ENCODE measurements at regions not wholly inside any gene's neighbourhood (a gene's known extent, or its start where the extent isn't known, plus 50 kb on each side); places are given as distances from the start of the nearest gene placed in this dataset.

GRCh38 chr16:65307286-65307685 lies 185.4 kb upstream of the CDH11 start:
- TF ChIP-seq GATA3 (IDR thresholded peaks at IDR 0.05; ENCODE audit: low read depth, low read length), result no peak
- no peak for TF ChIP-seq GATA2 (IDR thresholded peaks at IDR 0.05; ENCODE audit: low read depth, low read length)

- TF ChIP-seq GATA2 (IDR thresholded peaks at IDR 0.05; ENCODE audit: low read depth, low read length) (no peak), GATA3 (IDR thresholded peaks at IDR 0.05; ENCODE audit: low read depth, low read length) (no peak)
Measured at GRCh38 chr16:65306722-65307121, 184.9 kb upstream of the CDH11 start.

GRCh38 chr16:65306300-65306699 lies 184.4 kb upstream of the CDH11 start:
- TF ChIP-seq GATA2 (IDR thresholded peaks at IDR 0.05; ENCODE audit: low read depth, low read length) (no peak), GATA3 (IDR thresholded peaks at IDR 0.05; ENCODE audit: low read depth, low read length) (no peak)

GRCh38 chr16:65305266-65305959 lies 183.6 kb upstream of the CDH11 start:
- TF ChIP-seq GATA2 (IDR thresholded peaks at IDR 0.05; ENCODE audit: low read depth, low read length) (no peak), GATA3 (IDR thresholded peaks at IDR 0.05; ENCODE audit: low read depth, low read length) (no peak)

GRCh38 chr16:65301029-65301428 lies 179.2 kb upstream of the CDH11 start:
- TF ChIP-seq GATA2 (IDR thresholded peaks at IDR 0.05; ENCODE audit: low read depth, low read length), result no peak
- TF ChIP-seq GATA3 (IDR thresholded peaks at IDR 0.05; ENCODE audit: low read depth, low read length), result no peak

- TF ChIP-seq GATA2 (IDR thresholded peaks at IDR 0.05; ENCODE audit: low read depth, low read length), result no peak
- TF ChIP-seq GATA3 (IDR thresholded peaks at IDR 0.05; ENCODE audit: low read depth, low read length), result no peak
Measured at GRCh38 chr16:65297453-65297852, 175.6 kb upstream of the CDH11 start.

- TF ChIP-seq GATA3 (IDR thresholded peaks at IDR 0.05; ENCODE audit: low read depth, low read length), result no peak
- TF ChIP-seq GATA2 (IDR thresholded peaks at IDR 0.05; ENCODE audit: low read depth, low read length), result no peak
Measured at GRCh38 chr16:65295527-65295926, 173.7 kb upstream of the CDH11 start.

GRCh38 chr16:65294708-65295107 lies 172.8 kb upstream of the CDH11 start:
- TF ChIP-seq GATA3 (IDR thresholded peaks at IDR 0.05; ENCODE audit: low read depth, low read length) (no peak), GATA2 (IDR thresholded peaks at IDR 0.05; ENCODE audit: low read depth, low read length) (no peak)

- no peak for TF ChIP-seq GATA3 (IDR thresholded peaks at IDR 0.05; ENCODE audit: low read depth, low read length)
- TF ChIP-seq GATA2 (IDR thresholded peaks at IDR 0.05; ENCODE audit: low read depth, low read length), result no peak
Measured at GRCh38 chr16:65294165-65294564, 172.3 kb upstream of the CDH11 start.

GRCh38 chr16:65289022-65289421 lies 167.2 kb upstream of the CDH11 start:
- TF ChIP-seq GATA2 (IDR thresholded peaks at IDR 0.05; ENCODE audit: low read depth, low read length), result no peak
- no peak for TF ChIP-seq GATA3 (IDR thresholded peaks at IDR 0.05; ENCODE audit: low read depth, low read length)

GRCh38 chr16:65287307-65287706 lies 165.4 kb upstream of the CDH11 start:
- TF ChIP-seq GATA3 (IDR thresholded peaks at IDR 0.05; ENCODE audit: low read depth, low read length), result no peak

GRCh38 chr16:65285128-65286048 lies 163.5 kb upstream of the CDH11 start:
- TF ChIP-seq GATA2 (IDR thresholded peaks at IDR 0.05; ENCODE audit: low read depth, low read length) (no peak), GATA3 (IDR thresholded peaks at IDR 0.05; ENCODE audit: low read depth, low read length) (no peak)

GRCh38 chr16:65284626-65285025 lies 162.8 kb upstream of the CDH11 start:
- TF ChIP-seq GATA2 (IDR thresholded peaks at IDR 0.05; ENCODE audit: low read depth, low read length), result no peak
- no peak for TF ChIP-seq GATA3 (IDR thresholded peaks at IDR 0.05; ENCODE audit: low read depth, low read length)

GRCh38 chr16:65283181-65283651 lies 161.4 kb upstream of the CDH11 start:
- TF ChIP-seq GATA2 (IDR thresholded peaks at IDR 0.05; ENCODE audit: low read depth, low read length) (peak; percentile 87), GATA3 (IDR thresholded peaks at IDR 0.05; ENCODE audit: low read depth, low read length) (peak; percentile 69; the same call in 1 of the 2 replicates)

GRCh38 chr16:65281586-65281985 lies 159.7 kb upstream of the CDH11 start:
- TF ChIP-seq GATA3 (IDR thresholded peaks at IDR 0.05; ENCODE audit: low read depth, low read length) (no peak), GATA2 (IDR thresholded peaks at IDR 0.05; ENCODE audit: low read depth, low read length) (no peak)
